Upper lobe of left lung (tissue), 6 donors: ENCODE measurements at regions not wholly inside any gene's neighbourhood (a gene's known extent, or its start where the extent isn't known, plus 50 kb on each side); places are given as distances from the start of the nearest gene placed in this dataset.
"Not testable (repeated sequence)": the region's sequence is repeated elsewhere in the genome, so short reads cannot be mapped to it uniquely, and the experiment has no call there.

Experiments used
- ATAC-seq, 2 donors: fragments of 200-7000 bp; cut with Tn5 transposase; one replicate each; pipeline ENCODE4 v1.9.1; 2022; ENCODE audit warnings: mild to moderate bottlenecking in 2 of 2, moderate library complexity in 2 of 2; ENCODE audit not compliant: low FRiP score in 2 of 2
- DNase-seq, 2 donors: peaks; one replicate each; pipeline ENCODE4 v3.0.0-alpha.2; 2019 to 2020
- H3K27ac ChIP-seq, 4 donors: fragments of 200-600 bp; sonication (generic); one replicate each; pipeline ENCODE4 v1.5.1; 2016 to 2019
- H3K27me3 ChIP-seq, 4 donors: fragments of 200-600 bp; sonication (generic); one replicate each; pipeline ENCODE4 v1.5.1; 2017 to 2019
- H3K36me3 ChIP-seq, 4 donors: fragments of 200-600 bp; sonication (generic); one replicate each; pipeline ENCODE4 v1.5.1; 2016 to 2019
- H3K4me1 ChIP-seq, 4 donors: fragments of 200-600 bp; sonication (generic); one replicate each; pipeline ENCODE4 v1.5.1; 2018 to 2019
- H3K4me3 ChIP-seq, 4 donors: fragments of 200-600 bp; sonication (generic); one replicate each; pipeline ENCODE4 v1.5.1; 2017 to 2019; ENCODE audit warnings: mild to moderate bottlenecking in 2 of 4, moderate library complexity in 1 of 4
- H3K9me3 ChIP-seq, 4 donors: fragments of 200-600 bp; sonication (generic); one replicate each; pipeline ENCODE4 v1.5.1; 2018 to 2019
- EP300 ChIP-seq, 4 donors: sonication (generic); formaldehyde crosslinking; IDR thresholded peaks; one replicate each; pipeline ENCODE4 v1.5.1; 2017; ENCODE audit warnings: antibody characterized with exemption in 4 of 4, control low read depth in 2 of 4
- POLR2A ChIP-seq, 4 donors: fragments of 450-650 bp; IDR thresholded peaks; one replicate each; pipeline ENCODE4 v1.5.1; 2016 to 2017; ENCODE audit warnings: antibody characterized with exemption in 4 of 4, mild to moderate bottlenecking in 2 of 4
- POLR2AphosphoS5 ChIP-seq, 2 donors: sonication (generic); formaldehyde crosslinking; IDR thresholded peaks; one replicate each; pipeline ENCODE4 v1.5.1; 2017; ENCODE audit warnings: antibody characterized with exemption in 2 of 2
- WGBS, 2 donors: methylation state at CpG; one replicate each; pipeline ENCODE4 v1.1.5; 2017 to 2018; 5-methylcytosine and 5-hydroxymethylcytosine counted together
- TF ChIP-seq, protein P1 (sequence below), 6 experiments: fragments of 450-650 bp in 4 of 6; fragments of 200-600 bp in 2 of 6; sonication (generic) in 2 of 6; IDR thresholded peaks; one replicate each; pipeline ENCODE4 v1.5.1; 2016 to 2019; ENCODE audit warnings: antibody characterized with exemption in 6 of 6
- donor health status: DM: no; HTN: no; CAD: no; lungs with moderate emphysema.
- donor health status: DM: no; HTN: yes; CAD: no; lungs with severe emphysema.

DNA sequence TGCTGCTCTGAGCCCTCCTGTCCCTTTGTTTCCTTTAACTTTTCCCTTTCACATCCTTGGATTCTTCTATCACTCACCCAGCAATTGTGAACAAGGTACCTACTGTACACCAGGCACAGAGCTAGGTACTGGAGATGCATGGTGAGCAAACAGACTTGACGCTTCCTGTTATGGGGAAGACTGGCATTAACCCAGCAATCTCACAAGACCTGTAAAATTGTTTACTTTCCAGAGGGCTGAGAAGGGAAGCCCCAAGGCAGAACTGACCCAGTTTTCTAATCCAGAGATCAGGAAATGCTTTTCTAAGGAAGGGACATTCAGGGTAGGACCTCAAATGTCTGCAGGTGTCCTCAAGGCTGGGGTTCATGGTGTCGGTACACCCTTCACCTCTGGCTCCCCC lies 171.6 kb upstream of the KAZN start:
- Histone ChIP-seq H3K36me3 (no peaks in the 10 kb centered on the region), H3K27ac (no peak overlapping the region), H3K4me3 (no peak overlapping the region), H3K9me3 (no peaks in the 10 kb centered on the region), H3K4me1 (no peaks in the 10 kb centered on the region), H3K27me3 (no peaks in the 10 kb centered on the region)
- TF ChIP-seq EP300 (IDR thresholded peaks at IDR 0.05): no peak
- TF ChIP-seq, protein P1, sequence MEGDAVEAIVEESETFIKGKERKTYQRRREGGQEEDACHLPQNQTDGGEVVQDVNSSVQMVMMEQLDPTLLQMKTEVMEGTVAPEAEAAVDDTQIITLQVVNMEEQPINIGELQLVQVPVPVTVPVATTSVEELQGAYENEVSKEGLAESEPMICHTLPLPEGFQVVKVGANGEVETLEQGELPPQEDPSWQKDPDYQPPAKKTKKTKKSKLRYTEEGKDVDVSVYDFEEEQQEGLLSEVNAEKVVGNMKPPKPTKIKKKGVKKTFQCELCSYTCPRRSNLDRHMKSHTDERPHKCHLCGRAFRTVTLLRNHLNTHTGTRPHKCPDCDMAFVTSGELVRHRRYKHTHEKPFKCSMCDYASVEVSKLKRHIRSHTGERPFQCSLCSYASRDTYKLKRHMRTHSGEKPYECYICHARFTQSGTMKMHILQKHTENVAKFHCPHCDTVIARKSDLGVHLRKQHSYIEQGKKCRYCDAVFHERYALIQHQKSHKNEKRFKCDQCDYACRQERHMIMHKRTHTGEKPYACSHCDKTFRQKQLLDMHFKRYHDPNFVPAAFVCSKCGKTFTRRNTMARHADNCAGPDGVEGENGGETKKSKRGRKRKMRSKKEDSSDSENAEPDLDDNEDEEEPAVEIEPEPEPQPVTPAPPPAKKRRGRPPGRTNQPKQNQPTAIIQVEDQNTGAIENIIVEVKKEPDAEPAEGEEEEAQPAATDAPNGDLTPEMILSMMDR (IDR thresholded peaks at IDR 0.05): no peak
- no peak for TF ChIP-seq POLR2AphosphoS5 (IDR thresholded peaks at IDR 0.05)
- TF ChIP-seq POLR2A (IDR thresholded peaks at IDR 0.05): no peak
- ATAC-seq: no peak
- WGBS, 2 donors: 64 to 77% methylated on average over 2 of the region's 2 CpGs
- no peak for DNase-seq

DNA sequence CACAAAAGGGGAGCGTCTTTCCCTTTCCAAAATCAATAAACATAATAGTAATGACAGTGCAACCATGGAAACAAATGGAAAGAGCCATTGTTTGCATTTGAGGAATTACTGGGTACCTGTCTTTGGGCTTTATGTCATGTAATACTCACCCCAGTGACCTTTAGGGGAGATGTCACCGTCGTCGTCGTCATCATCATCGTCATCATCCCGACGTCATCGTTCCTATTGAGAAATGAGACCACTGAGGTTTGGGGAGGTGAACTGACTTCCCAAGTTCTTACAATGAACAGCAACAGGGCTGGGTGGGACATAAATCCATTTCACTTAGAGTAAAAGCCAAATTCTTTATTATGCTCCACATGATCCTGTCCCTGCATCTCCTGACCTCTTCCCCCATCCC lies 168.9 kb upstream of the KAZN start:
- no peak overlapping the region for H3K27ac ChIP-seq
- TF ChIP-seq EP300 (IDR thresholded peaks at IDR 0.05): no peak
- TF ChIP-seq, protein P1 (IDR thresholded peaks at IDR 0.05): no peak
- TF ChIP-seq POLR2AphosphoS5 (IDR thresholded peaks at IDR 0.05): no peak
- TF ChIP-seq POLR2A (IDR thresholded peaks at IDR 0.05): no peak
- ATAC-seq (no peak), DNase-seq (no peak)
- H3K4me3 ChIP-seq: no peak overlapping the region
- no peaks in the 10 kb centered on the region for H3K27me3 ChIP-seq
- no peaks in the 10 kb centered on the region for H3K4me1 ChIP-seq
- H3K9me3 ChIP-seq: no peaks in the 10 kb centered on the region
- 88 to 91% methylated on average over 9 of the region's 9 CpGs for WGBS, 2 donors
- no peaks in the 10 kb centered on the region for H3K36me3 ChIP-seq

DNA sequence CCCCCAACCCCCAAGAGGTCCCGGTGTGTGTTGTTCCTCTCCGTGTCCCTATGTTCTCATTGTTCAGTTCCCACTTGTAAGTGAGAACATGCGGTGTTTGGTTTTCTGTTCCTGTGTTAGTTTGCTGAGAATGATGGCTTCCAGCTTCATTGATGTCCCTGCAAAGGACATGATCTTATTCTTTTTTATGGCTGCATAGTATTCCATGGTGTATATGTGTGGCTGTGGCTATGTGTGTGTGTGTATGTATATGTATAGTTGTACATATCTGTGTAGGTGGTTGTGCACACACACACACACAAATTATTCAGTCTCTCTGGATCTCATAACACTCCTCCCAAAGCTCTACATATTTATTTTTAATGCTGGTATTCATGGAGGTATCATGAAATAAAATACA lies 165.8 kb upstream of the KAZN start:
- not testable (repeated sequence) for ATAC-seq, H3K36me3 ChIP-seq, H3K27ac ChIP-seq, H3K4me3 ChIP-seq, H3K4me1 ChIP-seq, DNase-seq, H3K27me3 ChIP-seq, H3K9me3 ChIP-seq
- WGBS, 2 donors: 96 to 98% methylated on average over 3 of the region's 3 CpGs

DNA sequence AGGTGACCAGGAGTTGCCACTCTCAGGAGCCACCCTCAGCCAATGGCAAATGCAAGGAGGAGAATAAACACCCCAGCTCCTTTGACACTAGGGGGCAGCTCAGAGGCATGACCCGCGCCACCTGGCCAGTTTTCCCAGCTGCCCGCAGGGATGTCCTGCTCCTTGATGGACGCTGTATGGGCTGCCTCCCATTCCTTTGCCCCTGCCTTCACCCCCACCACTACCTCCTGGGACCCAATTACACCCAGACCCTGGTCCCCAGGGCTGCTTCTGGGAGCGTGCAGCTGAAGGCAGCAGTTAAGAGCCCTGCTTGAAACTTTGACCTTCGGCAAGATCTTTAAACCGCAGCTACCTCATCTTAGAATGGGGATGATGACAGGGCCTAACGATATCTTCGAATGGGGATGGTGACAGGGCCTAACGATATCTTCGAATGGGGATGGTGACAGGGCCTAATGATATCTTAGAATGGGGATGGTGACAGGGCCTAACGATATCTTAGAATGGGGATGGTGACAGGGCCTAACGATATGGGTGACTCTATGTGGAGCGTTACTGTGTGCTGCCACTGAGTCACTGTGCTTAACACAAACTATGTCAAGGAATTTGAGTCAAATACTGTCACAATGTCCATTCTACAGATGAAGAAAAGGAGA lies 163.0 kb upstream of the KAZN start:
- 88 to 93% methylated on average over 11 to 14 of the region's 14 CpGs for WGBS, 2 donors
- no peak for ATAC-seq
- no peak for DNase-seq

DNA sequence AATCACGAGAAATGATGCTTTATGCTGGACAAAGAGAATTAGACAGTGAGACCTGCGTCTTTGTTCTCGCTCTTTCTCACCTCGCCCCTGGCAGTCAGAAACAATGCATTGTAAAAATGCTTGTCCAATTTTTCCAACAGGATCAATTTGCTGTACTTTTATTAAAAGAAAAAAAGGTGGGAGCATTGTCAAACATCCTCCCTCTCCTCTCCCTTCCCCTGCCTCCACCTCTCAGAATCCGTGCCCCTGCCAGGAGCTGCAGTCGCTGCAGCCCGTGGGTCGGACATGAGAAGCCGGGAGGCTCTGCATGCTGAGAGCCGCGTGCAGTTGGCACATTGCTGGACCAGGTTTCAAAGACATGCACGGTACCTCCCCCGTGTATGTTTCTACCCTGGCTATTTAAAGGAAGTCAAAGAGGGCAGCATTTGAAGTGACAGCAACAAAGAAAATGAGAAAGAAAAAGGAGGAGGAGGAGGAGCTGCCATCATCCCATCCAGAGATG lies 161.0 kb upstream of the KAZN start:
- TF ChIP-seq EP300 (IDR thresholded peaks at IDR 0.05) (no peak), POLR2AphosphoS5 (IDR thresholded peaks at IDR 0.05) (no peak), POLR2A (IDR thresholded peaks at IDR 0.05) (no peak)
- TF ChIP-seq, protein P1 (IDR thresholded peaks at IDR 0.05): no peak
- H3K27ac ChIP-seq: no peak overlapping the region
- no peaks in the 10 kb centered on the region for H3K36me3 ChIP-seq
- ATAC-seq: no peak
- H3K4me3 ChIP-seq: no peak overlapping the region
- no peaks in the 10 kb centered on the region for H3K9me3 ChIP-seq
- no peaks in the 10 kb centered on the region for H3K4me1 ChIP-seq
- peak in 1 of 2 donors; percentile 27 for DNase-seq
- 66 to 68% methylated on average over 13 of the region's 13 CpGs for WGBS, 2 donors
- H3K27me3 ChIP-seq: no peaks in the 10 kb centered on the region

More for the DNA sequence above, 163.0 kb upstream of the KAZN start:
- H3K4me3 ChIP-seq: no peak overlapping the region
- H3K36me3 ChIP-seq: no peaks in the 10 kb centered on the region
- H3K27me3 ChIP-seq: no peaks in the 10 kb centered on the region
- H3K9me3 ChIP-seq: no peaks in the 10 kb centered on the region
- no peak for TF ChIP-seq POLR2AphosphoS5 (IDR thresholded peaks at IDR 0.05)
- TF ChIP-seq POLR2A (IDR thresholded peaks at IDR 0.05): no peak
- TF ChIP-seq EP300 (IDR thresholded peaks at IDR 0.05): no peak
- TF ChIP-seq, protein P1 (IDR thresholded peaks at IDR 0.05): peak in 1 of 6 experiments; percentile 8
- no peaks in the 10 kb centered on the region for H3K4me1 ChIP-seq
- no peak overlapping the region for H3K27ac ChIP-seq
